PC-9 (cell line): ENCODE measurements at regions not wholly inside any gene's neighbourhood (a gene's known extent, or its start where the extent isn't known, plus 50 kb on each side); places are given as distances from the start of the nearest gene placed in this dataset.

Experiments used
- CTCF ChIP-seq: fragments of 200-600 bp; sonication (generic); conservative IDR thresholded peaks from 2 replicates; pipeline ENCODE4 v1.6.1; 2017; ENCODE audit warnings: mixed run types, antibody characterized with exemption, mild to moderate bottlenecking, moderate library complexity
- EZH2 ChIP-seq: fragments of 200-600 bp; sonication (generic); IDR thresholded peaks from 2 replicates; pipeline ENCODE4 v1.8.0; 2017; ENCODE audit warnings: antibody characterized with exemption, low read depth

- TF ChIP-seq CTCF, result no peak
- no peak for TF ChIP-seq EZH2
These were observed 58.0 kb upstream of the ZNF831 start for GRCh38 chr20:59105581-59105980.
